HG03378 (cell line): ENCODE measurements at regions not wholly inside any gene's neighbourhood (a gene's known extent, or its start where the extent isn't known, plus 50 kb on each side); places are given as distances from the start of the nearest gene placed in this dataset.

ENCODE experiments used
- ATAC-seq: cut with Tn5 transposase; IDR thresholded peaks from one replicate; pipeline ENCODE4 v1.9.1; 2021; ENCODE audit warnings: mild to moderate bottlenecking, moderate library complexity; ENCODE audit not compliant: unreplicated experiment

GRCh38 chr3:59451800-59452746, 402.2 kb upstream of the CFAP20DC start:
- ATAC-seq, result peak; percentile 5

- ATAC-seq, result peak; percentile 95
Observed at GRCh38 chr3:59450946-59451763, 401.3 kb upstream of the CFAP20DC start.

GRCh38 chr3:59450437-59450836, 400.6 kb upstream of the CFAP20DC start:
- ATAC-seq, result no peak

GRCh38 chr3:59446775-59447465, 397.1 kb upstream of the CFAP20DC start:
- no peak for ATAC-seq

DNA sequence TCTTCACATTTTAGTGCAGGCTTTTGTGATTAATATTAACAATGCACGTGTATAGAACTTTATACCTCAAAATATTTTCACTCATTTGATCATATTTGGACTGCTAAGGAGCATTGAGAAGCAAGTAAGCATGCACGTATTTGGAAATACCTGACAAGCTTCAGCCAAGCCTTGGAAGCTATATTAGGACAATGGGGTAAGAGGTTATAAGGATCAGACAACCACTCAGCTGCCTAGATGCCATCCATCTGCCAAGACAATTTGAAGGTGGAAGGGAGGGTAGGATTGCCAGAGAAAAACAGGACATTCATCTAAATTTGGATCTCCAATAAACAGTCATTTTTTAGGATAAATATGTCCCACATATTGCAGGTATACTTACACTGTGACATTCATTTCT, 394.9 kb upstream of the CFAP20DC start:
- ATAC-seq, result no peak

- ATAC-seq, result no peak
Observed at GRCh38 chr3:59444294-59444671, 394.5 kb upstream of the CFAP20DC start.

GRCh38 chr3:59443618-59444293, 393.9 kb upstream of the CFAP20DC start:
- ATAC-seq, result no peak

DNA sequence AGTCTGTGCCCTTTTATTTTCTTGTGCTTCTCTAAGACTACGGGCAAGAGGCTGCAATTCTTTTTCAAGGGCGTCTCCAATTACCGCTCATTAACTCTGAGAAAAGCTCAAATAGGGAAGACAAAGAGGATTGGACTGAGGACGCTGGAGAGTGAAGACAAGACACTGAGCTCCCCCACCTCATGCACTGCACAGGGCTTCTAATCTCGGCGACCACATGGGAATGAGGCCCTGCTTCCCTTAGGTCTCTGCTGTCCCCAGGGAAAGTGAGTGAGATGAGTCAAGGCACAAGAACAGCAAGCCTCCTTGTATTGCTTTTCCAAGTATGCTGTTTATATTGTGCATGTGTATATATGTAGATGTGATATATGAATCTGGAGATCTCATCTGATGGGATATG, 392.2 kb upstream of the CFAP20DC start:
- ATAC-seq, result no peak

DNA sequence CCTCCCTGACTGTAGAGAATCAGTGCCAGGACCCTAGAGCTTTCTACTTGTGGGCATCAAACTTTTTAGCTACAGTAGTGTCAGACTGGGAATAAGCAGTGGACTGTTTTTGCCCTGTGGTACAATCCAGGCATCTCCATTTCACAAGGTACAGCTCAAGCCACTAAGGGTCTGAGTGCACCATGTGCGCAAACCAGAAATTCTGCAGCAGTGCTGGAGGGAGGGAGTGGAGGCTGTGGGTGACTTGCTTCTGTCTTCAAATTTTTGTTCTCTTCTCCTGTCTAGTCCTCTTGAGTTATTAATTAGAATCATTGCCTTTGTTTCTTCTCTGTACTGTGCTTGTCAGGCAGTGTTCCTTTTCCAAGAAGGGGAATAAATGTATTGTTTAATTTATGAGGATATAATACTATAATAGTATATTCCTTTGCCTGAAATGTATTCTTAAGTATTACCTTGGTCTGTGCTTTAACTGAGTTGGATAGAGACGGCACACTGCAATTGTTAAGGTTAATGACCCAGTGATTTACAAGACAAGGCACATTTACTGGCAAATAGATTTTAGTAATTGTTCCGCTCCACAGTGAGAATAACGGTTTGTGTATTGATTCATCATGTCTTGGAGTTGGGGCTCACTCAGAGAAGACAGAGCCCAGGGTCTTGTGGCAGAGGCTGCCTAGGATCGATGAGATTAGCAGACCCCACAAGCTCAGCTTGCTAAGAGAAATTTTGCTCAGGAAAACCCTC, 390.6 kb upstream of the CFAP20DC start:
- no peak for ATAC-seq

GRCh38 chr3:59438492-59438891, 388.7 kb upstream of the CFAP20DC start:
- ATAC-seq, result no peak

DNA sequence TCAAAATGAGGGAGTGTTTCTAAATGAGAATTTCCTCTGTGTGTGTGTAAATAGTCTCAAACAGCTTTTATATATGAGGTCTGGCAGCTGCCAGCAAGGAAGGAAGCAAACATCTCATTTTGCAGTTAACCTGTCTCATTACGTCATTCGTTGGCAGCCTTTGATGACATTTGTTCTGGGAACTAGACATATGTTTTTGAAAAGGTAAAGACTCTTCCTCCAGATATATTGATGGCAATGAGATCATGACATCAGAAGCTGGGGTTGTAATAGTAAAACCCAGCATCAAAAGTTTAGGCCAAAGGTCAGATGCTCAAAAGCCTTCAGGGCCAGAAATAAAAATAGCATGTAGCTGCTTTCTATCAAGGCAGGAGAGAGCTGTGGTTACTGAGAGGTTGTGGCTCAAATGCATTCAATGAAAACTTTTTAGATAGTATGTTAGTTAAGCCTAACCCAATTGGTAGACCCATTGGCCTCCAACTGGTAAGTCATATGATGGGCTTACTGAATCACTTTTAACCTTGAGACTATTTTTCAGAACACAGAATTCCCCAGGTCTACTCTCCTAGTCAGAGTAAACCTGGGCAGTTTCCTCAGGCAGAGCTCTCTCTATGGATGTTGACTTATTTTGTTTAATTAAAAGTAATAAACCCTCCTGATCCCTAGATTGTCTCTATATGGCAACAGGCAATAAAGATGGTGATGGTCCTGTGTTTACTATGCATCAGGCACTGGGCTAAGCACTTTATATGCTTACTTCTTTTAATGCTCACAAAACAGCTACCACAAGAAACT, 386.5 kb upstream of the CFAP20DC start:
- no peak for ATAC-seq

GRCh38 chr3:59433546-59433945, 383.7 kb upstream of the CFAP20DC start:
- no peak for ATAC-seq

DNA sequence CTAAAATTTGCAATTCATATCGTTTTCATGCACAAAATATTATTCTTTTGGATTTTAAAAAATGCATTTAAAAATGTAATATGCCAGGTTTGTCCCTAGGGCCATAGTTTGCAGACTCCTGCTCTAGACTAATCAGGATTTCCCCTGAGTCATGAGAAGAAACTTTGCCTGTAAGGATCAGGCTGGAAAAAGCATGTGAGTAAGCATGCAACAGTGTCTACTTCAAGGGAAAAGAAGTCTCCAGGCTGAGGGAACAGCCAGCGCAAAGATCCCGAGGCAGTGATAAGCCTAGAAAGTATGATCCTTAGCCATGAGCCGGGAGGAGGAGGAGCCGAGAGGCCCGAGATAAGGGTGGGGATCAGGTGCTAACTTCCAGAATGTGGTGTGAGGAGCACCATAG, 382.8 kb upstream of the CFAP20DC start:
- no peak for ATAC-seq

DNA sequence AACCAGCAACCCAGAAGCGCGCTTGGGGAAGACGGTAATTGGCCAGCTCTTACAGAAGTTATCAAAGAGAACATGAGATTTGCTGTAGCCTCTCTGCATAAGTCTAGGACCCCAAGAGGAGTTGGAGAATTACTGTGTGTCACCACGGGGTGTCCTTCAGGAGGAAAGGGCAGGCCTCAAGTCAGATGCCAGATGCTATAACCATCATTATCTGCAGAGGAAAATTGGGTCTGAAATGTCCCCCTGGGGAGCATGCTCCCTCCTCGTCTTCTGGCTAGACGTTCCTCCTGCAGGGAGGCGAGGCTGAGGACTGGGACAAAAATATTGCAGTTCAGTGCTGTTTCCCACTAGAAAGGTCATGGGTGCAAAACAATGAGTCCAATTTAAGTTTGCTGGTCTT, 380.5 kb upstream of the CFAP20DC start:
- no peak for ATAC-seq

- no peak for ATAC-seq
Observed at GRCh38 chr3:59429198-59429597, 379.4 kb upstream of the CFAP20DC start.

GRCh38 chr3:59426821-59427565, 377.2 kb upstream of the CFAP20DC start:
- ATAC-seq, result no peak

- no peak for ATAC-seq
Observed at GRCh38 chr3:59425942-59426341, 376.1 kb upstream of the CFAP20DC start.

GRCh38 chr3:59425371-59425770, 375.5 kb upstream of the CFAP20DC start:
- ATAC-seq, result no peak
